DND-41 (cell line): ENCODE measurements at regions not wholly inside any gene's neighbourhood (a gene's known extent, or its start where the extent isn't known, plus 50 kb on each side); places are given as distances from the start of the nearest gene placed in this dataset.

ENCODE experiments used
- CTCF ChIP-seq: IDR thresholded peaks from 2 replicates; pipeline ENCODE4 v1.5.1; 2012; ENCODE audit warnings: borderline replicate concordance, low read length, moderate library complexity, mild to moderate bottlenecking; ENCODE audit not compliant: poor library complexity, severe bottlenecking; ENCODE audit errors: extremely low read depth
- EZH2 ChIP-seq: IDR thresholded peaks from 3 replicates; pipeline ENCODE4 v1.6.1; 2012; ENCODE audit warnings: borderline replicate concordance, low read depth, mild to moderate bottlenecking, moderate library complexity, low read length, inconsistent platforms; ENCODE audit not compliant: severe bottlenecking

DNA sequence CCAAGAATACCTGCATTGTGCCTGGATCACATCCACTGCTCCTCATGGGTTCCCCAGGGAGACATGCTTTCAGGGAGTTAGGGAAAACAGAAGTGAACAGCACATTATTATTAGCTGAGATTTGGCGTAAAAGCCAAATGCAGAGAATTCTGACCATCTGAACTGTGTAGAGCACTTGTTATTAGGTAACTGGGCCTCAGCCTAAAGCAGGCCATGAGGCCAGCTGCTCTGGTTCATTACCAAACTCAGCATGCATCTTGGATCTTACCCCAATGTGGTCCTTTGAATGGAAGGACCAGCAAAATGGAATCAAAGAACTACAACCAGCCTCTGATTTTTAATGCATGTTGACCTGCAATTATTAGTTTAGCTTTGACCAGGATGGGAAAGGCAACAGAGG is 322.3 kb downstream of the KCNS3 start:
- no peak for TF ChIP-seq EZH2
- TF ChIP-seq CTCF, result no peak
